Psoas muscle (tissue), 7 donors: ENCODE measurements at regions not wholly inside any gene's neighbourhood (a gene's known extent, or its start where the extent isn't known, plus 50 kb on each side); places are given as distances from the start of the nearest gene placed in this dataset.

ENCODE experiments used
- ATAC-seq, 4 donors: fragments of 200-7000 bp; cut with Tn5 transposase; one replicate each; pipeline ENCODE4 v1.9.1; 2020; ENCODE audit warnings: moderate library complexity in 3 of 4, mild to moderate bottlenecking in 2 of 4
- DNase-seq, 2 donors: peaks; one replicate each; pipeline ENCODE4 v3.0.0-alpha.2; 2020
- H3K27ac ChIP-seq: fragments of 200-600 bp; one replicate; pipeline ENCODE4 v1.8.0; 2022
- H3K27me3 ChIP-seq, 3 donors: fragments of 200-600 bp in 1 of 3; one replicate each; pipeline versions ENCODE4 v1.6.1 to v1.8.0; 2013 to 2022; ENCODE audit warnings: low read length in 2 of 3, mild to moderate bottlenecking in 2 of 3, moderate library complexity in 1 of 3; ENCODE audit not compliant: insufficient read depth in 3 of 3
- H3K36me3 ChIP-seq, 2 donors: fragments of 200-600 bp in 1 of 2; one replicate each; pipeline versions ENCODE4 v1.6.1 to v1.8.0; 2013 to 2022; ENCODE audit warnings: low read depth in 1 of 2, mild to moderate bottlenecking in 1 of 2, moderate library complexity in 1 of 2; ENCODE audit not compliant: insufficient read depth in 1 of 2
- H3K4me1 ChIP-seq: fragments of 200-600 bp; one replicate; pipeline ENCODE4 v1.8.0; 2022
- H3K4me3 ChIP-seq: fragments of 200-600 bp; one replicate; pipeline ENCODE4 v1.8.0; 2022; ENCODE audit warnings: mild to moderate bottlenecking
- H3K9me3 ChIP-seq: fragments of 200-600 bp; one replicate; pipeline ENCODE4 v1.8.0; 2022
- CTCF ChIP-seq: fragments of 200-600 bp; IDR thresholded peaks from one replicate; pipeline ENCODE4 v1.8.0; 2022; ENCODE audit warnings: antibody characterized with exemption
- WGBS, 3 donors: extraction: QIAGEN DNeasy Blood & Tissue Kit; methylation state at CpG; one replicate each; pipeline versions ENCODE4 v1.1.6 to v1.1.7; 2013; 5-methylcytosine and 5-hydroxymethylcytosine counted together
- intact Hi-C, 2 donors: fragments of 100-400 bp; cut with DNase I; formaldehyde crosslinking; loops; one replicate each; pipeline versions ENCODE4 v1.11.0 to v1.14.2; 2022
- donor health status: healthy with polysubstance abuse.
- donor health status: DM: no; HTN: no; CAD: no; lungs with moderate emphysema.
- donor health status: Bipolar disorder and iron deficiency.
- donor health status: healthy.
- donor health status: DM: yes; HTN: yes; CAD: no.
- donor health status: DM: no; HTN: no; CAD: no.
- donor health status: DM: yes; HTN: yes; CAD: no.

- intact Hi-C loops: no loop called here
- no peaks in the 10 kb centered on the region for H3K4me1 ChIP-seq
- H3K4me3 ChIP-seq: no peak overlapping the region
- DNase-seq (no peak), ATAC-seq (no peak)
- no peaks in the 10 kb centered on the region for H3K9me3 ChIP-seq
- H3K27ac ChIP-seq: no peak overlapping the region
- TF ChIP-seq CTCF: no peak
- no peaks in the 10 kb centered on the region for H3K36me3 ChIP-seq
- 97 to 99% (median 97%) methylated on average over 2 of the region's 2 CpGs for WGBS, 3 donors
- no peaks in the 10 kb centered on the region for H3K27me3 ChIP-seq
Measured at GRCh38 chr1:56395776-56396175, 183.6 kb downstream of the PLPP3 start.

- no peak overlapping the region for H3K27ac ChIP-seq
- WGBS, 3 donors: 33 to 64% (median 45%) methylated on average over 6 of the region's 6 CpGs
Measured at GRCh38 chr1:56394298-56394697, 185.1 kb downstream of the PLPP3 start.

GRCh38 chr1:56390934-56391731 lies 188.2 kb downstream of the PLPP3 start:
- Histone ChIP-seq H3K36me3 (no peaks in the 10 kb centered on the region), H3K27me3 (no peaks in the 10 kb centered on the region), H3K4me1 (no peaks in the 10 kb centered on the region), H3K4me3 (no peak overlapping the region), H3K9me3 (no peaks in the 10 kb centered on the region), H3K27ac (no peak overlapping the region)
- ATAC-seq (no peak), DNase-seq (no peak)
- TF ChIP-seq CTCF: no peak
- intact Hi-C loops: no loop called here
- WGBS, 3 donors: 85 to 87% (median 85%) methylated on average over 16 of the region's 16 CpGs

More at GRCh38 chr1:56394298-56394697, 185.1 kb downstream of the PLPP3 start:
- no peak for TF ChIP-seq CTCF
- Histone ChIP-seq H3K9me3 (no peaks in the 10 kb centered on the region), H3K4me1 (no peaks in the 10 kb centered on the region), H3K4me3 (no peak overlapping the region), H3K36me3 (no peaks in the 10 kb centered on the region), H3K27me3 (no peaks in the 10 kb centered on the region)
- intact Hi-C loops: no loop called here
- DNase-seq: peak in 1 of 2 donors; percentile 25
- peak in 1 of 4 donors; percentile 68 for ATAC-seq

GRCh38 chr1:56390232-56390867 lies 189.0 kb downstream of the PLPP3 start:
- TF ChIP-seq CTCF: no peak
- ATAC-seq: no peak
- H3K27ac ChIP-seq: no peak overlapping the region

More at GRCh38 chr1:56390232-56390867, 189.0 kb downstream of the PLPP3 start:
- H3K9me3 ChIP-seq: no peaks in the 10 kb centered on the region
- 63 to 67% (median 64%) methylated on average over 3 of the region's 3 CpGs for WGBS, 3 donors
- no peaks in the 10 kb centered on the region for H3K27me3 ChIP-seq
- intact Hi-C loops: no loop called here
- no peaks in the 10 kb centered on the region for H3K36me3 ChIP-seq
- H3K4me3 ChIP-seq: no peak overlapping the region
- no peak for DNase-seq
- no peaks in the 10 kb centered on the region for H3K4me1 ChIP-seq
